Left ventricle myocardium inferior (tissue), 1 donor: ENCODE measurements at regions not wholly inside any gene's neighbourhood (a gene's known extent, or its start where the extent isn't known, plus 50 kb on each side); places are given as distances from the start of the nearest gene placed in this dataset.
"Not testable (repeated sequence)": the region's sequence is repeated elsewhere in the genome, so short reads cannot be mapped to it uniquely, and the experiment has no call there.

Source experiments
- DNase-seq: peaks from one replicate; pipeline ENCODE4 v3.0.0-alpha.2; 2020
- H3K27ac ChIP-seq: fragments of 200-600 bp; replicated peaks from 2 replicates; pipeline ENCODE4 v1.8.0; 2021
- H3K27me3 ChIP-seq: fragments of 200-600 bp; 2 replicates; pipeline ENCODE4 v1.8.0; 2021; ENCODE audit warnings: low read depth
- H3K36me3 ChIP-seq: fragments of 200-600 bp; 2 replicates; pipeline ENCODE4 v1.8.0; 2021
- H3K4me1 ChIP-seq: fragments of 200-600 bp; 2 replicates; pipeline ENCODE4 v1.8.0; 2021
- H3K4me3 ChIP-seq: fragments of 200-600 bp; 2 replicates; pipeline ENCODE4 v1.8.0; 2021; ENCODE audit warnings: mild to moderate bottlenecking, moderate library complexity
- H3K9me3 ChIP-seq: fragments of 200-600 bp; replicated peaks from 2 replicates; pipeline ENCODE4 v1.8.0; 2021
- CTCF ChIP-seq: fragments of 200-600 bp; IDR thresholded peaks from 2 replicates; pipeline ENCODE4 v1.8.0; 2021; ENCODE audit warnings: antibody characterized with exemption, mild to moderate bottlenecking, borderline replicate concordance
- intact Hi-C: fragments of 100-400 bp; cut with micrococcal nuclease; formaldehyde crosslinking; loops from one replicate; pipeline ENCODE4 v1.11.0; 2022
- donor health status: DM: no; HTN: yes; CAD: no; lungs with severe emphysema.

DNA sequence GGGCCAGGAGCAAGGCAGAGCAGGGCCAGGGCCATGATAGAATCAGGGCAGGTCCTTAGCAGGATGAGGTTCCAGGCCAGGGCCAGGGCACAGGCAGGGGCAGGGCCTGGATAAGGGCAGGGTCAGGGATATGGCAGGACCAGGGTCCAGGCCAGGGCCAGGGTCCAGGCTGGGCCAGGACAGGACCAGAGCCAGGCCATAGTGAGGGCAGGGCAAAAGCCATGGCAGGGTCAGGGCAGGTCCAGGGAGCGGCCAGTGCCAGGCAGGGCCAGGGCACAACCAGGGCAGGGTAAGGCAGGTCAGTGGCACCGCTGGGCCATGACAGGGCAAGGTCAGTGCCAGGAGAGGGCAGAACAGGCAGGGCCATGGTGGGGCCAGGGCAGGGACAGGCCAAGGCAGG is 152.2 kb downstream of the LIPI start:
- no peak for DNase-seq
- no peak for TF ChIP-seq CTCF

DNA sequence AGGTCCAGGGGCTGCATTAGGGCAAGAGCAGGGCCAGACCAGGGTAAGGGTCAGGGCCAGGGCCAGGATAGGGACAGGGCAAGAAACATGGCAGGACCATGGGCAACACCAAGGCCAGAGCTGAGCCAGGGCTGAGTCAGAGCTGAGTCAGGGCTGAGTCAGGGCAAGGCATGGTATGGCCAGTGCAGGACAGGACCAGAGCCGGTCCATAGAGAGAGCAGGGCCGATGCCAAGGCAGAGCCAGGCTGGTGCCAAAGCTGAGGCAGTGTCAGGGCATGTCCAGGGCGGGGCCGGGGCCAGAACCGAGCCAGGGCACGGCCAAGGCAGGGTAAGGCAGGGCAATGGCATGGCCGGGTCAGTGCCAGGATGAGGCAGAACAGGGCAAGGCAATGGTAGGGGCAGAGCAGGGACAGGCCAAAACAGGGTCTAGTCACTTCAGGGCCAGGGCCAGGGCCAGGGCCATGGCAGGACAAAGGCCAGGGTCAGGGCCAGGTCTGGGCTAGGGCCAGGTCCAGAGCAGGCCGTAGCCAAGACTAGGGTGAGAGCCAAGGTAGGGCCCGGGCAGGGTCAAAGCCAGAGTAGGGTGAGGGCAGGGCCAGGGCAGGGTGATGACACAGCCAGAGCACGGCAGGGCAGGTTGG is 152.8 kb downstream of the LIPI start:
- H3K4me1 ChIP-seq, H3K27me3 ChIP-seq, H3K4me3 ChIP-seq, H3K27ac ChIP-seq, H3K9me3 ChIP-seq, H3K36me3 ChIP-seq, DNase-seq, intact Hi-C loops: not testable (repeated sequence)

More for the DNA sequence above, 152.2 kb downstream of the LIPI start:
- no peak overlapping the region for H3K27ac ChIP-seq
- H3K27me3 ChIP-seq = no peaks in the 10 kb centered on the region
- no peaks in the 10 kb centered on the region for H3K36me3 ChIP-seq
- no peaks in the 10 kb centered on the region for H3K4me1 ChIP-seq
- H3K9me3 ChIP-seq = peaks cover under 1% of the 10 kb centered on the region
- intact Hi-C loops = no loop called here
- H3K4me3 ChIP-seq = no peak overlapping the region

GRCh38 chr21:14057313-14057712 is 153.4 kb downstream of the LIPI start:
- H3K27ac ChIP-seq = no peak overlapping the region
- no peak for DNase-seq
- TF ChIP-seq CTCF = no peak

DNA sequence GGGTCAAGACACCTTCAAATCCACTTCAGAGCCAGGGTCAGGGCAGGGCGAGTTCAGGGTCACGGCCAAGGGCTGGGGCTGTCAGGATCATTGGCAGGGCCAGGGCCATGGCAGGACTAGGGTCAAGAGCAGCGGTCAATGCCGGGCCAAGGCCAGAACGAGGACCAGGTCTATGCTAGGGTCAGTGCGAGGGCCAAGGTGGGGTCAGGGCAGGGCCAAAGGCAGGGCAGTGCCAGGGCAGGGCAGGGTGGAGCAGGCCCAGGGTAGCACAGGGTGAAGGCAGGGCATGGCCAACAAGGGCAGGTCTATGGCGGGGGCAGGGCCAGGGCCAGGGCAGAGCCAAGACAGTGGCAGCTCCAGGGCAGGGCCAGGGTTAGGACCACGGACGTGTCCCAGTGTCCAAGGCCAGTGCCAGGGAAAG is 154.0 kb downstream of the LIPI start:
- Histone ChIP-seq H3K9me3 (no peaks in the 10 kb centered on the region), H3K4me3 (no peak overlapping the region), H3K36me3 (no peaks in the 10 kb centered on the region), H3K4me1 (no peaks in the 10 kb centered on the region), H3K27ac (no peak overlapping the region), H3K27me3 (no peaks in the 10 kb centered on the region)
- TF ChIP-seq CTCF = no peak
- no peak for DNase-seq
- intact Hi-C loops = no loop called here

More at GRCh38 chr21:14057313-14057712, 153.4 kb downstream of the LIPI start:
- H3K4me1 ChIP-seq = no peaks in the 10 kb centered on the region
- H3K36me3 ChIP-seq = no peaks in the 10 kb centered on the region
- intact Hi-C loops = no loop called here
- no peaks in the 10 kb centered on the region for H3K27me3 ChIP-seq
- no peak overlapping the region for H3K4me3 ChIP-seq
- no peaks in the 10 kb centered on the region for H3K9me3 ChIP-seq

- DNase-seq, H3K36me3 ChIP-seq, H3K9me3 ChIP-seq, H3K4me1 ChIP-seq, intact Hi-C loops, H3K4me3 ChIP-seq, H3K27ac ChIP-seq, H3K27me3 ChIP-seq: not testable (repeated sequence)
Observed at GRCh38 chr21:14055746-14056515, 154.8 kb downstream of the LIPI start.

DNA sequence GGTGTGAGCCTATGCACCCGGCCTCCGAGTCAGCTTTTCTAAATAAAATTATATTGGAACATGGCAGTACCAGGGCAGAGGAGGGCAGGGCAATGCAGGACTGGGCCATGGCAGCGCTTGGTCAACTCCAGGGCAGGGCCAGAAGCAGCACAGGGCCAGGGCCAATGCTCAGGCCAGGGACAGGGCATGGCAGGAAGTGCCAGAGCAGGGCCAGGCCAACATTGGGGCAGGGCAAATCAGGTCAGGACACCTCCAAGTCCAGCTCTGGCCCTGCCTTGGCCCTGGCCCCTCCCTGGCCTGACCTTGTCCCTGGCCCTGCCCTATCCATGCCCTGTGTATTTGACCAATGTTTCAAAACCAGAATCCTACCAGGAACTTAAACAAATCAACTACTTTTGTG is 156.1 kb downstream of the LIPI start:
- TF ChIP-seq CTCF = no peak
- H3K9me3 ChIP-seq = no peaks in the 10 kb centered on the region
- intact Hi-C loops = no loop called here
- H3K4me1 ChIP-seq = no peaks in the 10 kb centered on the region
- DNase-seq = no peak
- no peaks in the 10 kb centered on the region for H3K36me3 ChIP-seq
- H3K27ac ChIP-seq = no peak overlapping the region
- H3K27me3 ChIP-seq = no peaks in the 10 kb centered on the region
- H3K4me3 ChIP-seq = no peak overlapping the region
